ENCODE measurements at regions not wholly inside any gene's neighbourhood (a gene's known extent, or its start where the extent isn't known, plus 50 kb on each side); places are given as distances from the start of the nearest gene placed in this dataset.

GRCh38 chr17:73694491-73694890 lies 50.2 kb upstream of the SDK2 start:
- no peaks in the 10 kb centered on the region for H3K9me3 ChIP-seq (ENCODE audit: control insufficient read depth, insufficient read depth, low read depth, low read length)
- intact Hi-C loops (cut with micrococcal nuclease; ENCODE audit: unreplicated experiment) (no loop called here), in situ Hi-C loops (cut with HindIII; ENCODE audit: low pct_unique_long_range_greater_than_20kb, low sequenced_read_pairs) (no loop called here)
- no peak for TF ChIP-seq TCF7L2 (IDR thresholded peaks at IDR 0.05; ENCODE audit: low read depth, low read length)
- TF ChIP-seq SIN3A (IDR thresholded peaks at IDR 0.05; ENCODE audit: borderline replicate concordance, insufficient read depth, low read depth, low read length): no peak
- TF ChIP-seq, protein P1, sequence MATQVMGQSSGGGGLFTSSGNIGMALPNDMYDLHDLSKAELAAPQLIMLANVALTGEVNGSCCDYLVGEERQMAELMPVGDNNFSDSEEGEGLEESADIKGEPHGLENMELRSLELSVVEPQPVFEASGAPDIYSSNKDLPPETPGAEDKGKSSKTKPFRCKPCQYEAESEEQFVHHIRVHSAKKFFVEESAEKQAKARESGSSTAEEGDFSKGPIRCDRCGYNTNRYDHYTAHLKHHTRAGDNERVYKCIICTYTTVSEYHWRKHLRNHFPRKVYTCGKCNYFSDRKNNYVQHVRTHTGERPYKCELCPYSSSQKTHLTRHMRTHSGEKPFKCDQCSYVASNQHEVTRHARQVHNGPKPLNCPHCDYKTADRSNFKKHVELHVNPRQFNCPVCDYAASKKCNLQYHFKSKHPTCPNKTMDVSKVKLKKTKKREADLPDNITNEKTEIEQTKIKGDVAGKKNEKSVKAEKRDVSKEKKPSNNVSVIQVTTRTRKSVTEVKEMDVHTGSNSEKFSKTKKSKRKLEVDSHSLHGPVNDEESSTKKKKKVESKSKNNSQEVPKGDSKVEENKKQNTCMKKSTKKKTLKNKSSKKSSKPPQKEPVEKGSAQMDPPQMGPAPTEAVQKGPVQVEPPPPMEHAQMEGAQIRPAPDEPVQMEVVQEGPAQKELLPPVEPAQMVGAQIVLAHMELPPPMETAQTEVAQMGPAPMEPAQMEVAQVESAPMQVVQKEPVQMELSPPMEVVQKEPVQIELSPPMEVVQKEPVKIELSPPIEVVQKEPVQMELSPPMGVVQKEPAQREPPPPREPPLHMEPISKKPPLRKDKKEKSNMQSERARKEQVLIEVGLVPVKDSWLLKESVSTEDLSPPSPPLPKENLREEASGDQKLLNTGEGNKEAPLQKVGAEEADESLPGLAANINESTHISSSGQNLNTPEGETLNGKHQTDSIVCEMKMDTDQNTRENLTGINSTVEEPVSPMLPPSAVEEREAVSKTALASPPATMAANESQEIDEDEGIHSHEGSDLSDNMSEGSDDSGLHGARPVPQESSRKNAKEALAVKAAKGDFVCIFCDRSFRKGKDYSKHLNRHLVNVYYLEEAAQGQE (IDR thresholded peaks at IDR 0.05; ENCODE audit: insufficient read depth in 1 of 2, low read depth in 2 of 2, low read length in 1 of 2): no peak
- TF ChIP-seq, protein P2, sequence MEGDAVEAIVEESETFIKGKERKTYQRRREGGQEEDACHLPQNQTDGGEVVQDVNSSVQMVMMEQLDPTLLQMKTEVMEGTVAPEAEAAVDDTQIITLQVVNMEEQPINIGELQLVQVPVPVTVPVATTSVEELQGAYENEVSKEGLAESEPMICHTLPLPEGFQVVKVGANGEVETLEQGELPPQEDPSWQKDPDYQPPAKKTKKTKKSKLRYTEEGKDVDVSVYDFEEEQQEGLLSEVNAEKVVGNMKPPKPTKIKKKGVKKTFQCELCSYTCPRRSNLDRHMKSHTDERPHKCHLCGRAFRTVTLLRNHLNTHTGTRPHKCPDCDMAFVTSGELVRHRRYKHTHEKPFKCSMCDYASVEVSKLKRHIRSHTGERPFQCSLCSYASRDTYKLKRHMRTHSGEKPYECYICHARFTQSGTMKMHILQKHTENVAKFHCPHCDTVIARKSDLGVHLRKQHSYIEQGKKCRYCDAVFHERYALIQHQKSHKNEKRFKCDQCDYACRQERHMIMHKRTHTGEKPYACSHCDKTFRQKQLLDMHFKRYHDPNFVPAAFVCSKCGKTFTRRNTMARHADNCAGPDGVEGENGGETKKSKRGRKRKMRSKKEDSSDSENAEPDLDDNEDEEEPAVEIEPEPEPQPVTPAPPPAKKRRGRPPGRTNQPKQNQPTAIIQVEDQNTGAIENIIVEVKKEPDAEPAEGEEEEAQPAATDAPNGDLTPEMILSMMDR (IDR thresholded peaks at IDR 0.05): no peak
- no peak for TF ChIP-seq POLR2AphosphoS5 (IDR thresholded peaks at IDR 0.05; ENCODE audit: low read depth, low read length)
- peaks cover 3% of the 10 kb centered on the region for H3K27me3 ChIP-seq (ENCODE audit: control insufficient read depth, insufficient read depth, low read length)
- H3K36me3 ChIP-seq (ENCODE audit: control insufficient read depth, insufficient read depth, low read length): no peaks in the 10 kb centered on the region
- no peak overlapping the region for H3K4me3 ChIP-seq (ENCODE audit: low read depth in 2 of 2, low read length in 2 of 2)
- H3K4me1 ChIP-seq (ENCODE audit: control insufficient read depth, insufficient read depth, low read length): no peaks in the 10 kb centered on the region
- no TSS peak for BruUV-seq (replicated peaks)
- H3K27ac ChIP-seq (ENCODE audit: low read length): no peak overlapping the region
- CTCF ChIA-PET: no interaction called here
- POLR2A ChIA-PET: no interaction called here
- no peak for DNase-seq (ENCODE audit: low read depth, low spot score)
- no peak for ATAC-seq

DNA sequence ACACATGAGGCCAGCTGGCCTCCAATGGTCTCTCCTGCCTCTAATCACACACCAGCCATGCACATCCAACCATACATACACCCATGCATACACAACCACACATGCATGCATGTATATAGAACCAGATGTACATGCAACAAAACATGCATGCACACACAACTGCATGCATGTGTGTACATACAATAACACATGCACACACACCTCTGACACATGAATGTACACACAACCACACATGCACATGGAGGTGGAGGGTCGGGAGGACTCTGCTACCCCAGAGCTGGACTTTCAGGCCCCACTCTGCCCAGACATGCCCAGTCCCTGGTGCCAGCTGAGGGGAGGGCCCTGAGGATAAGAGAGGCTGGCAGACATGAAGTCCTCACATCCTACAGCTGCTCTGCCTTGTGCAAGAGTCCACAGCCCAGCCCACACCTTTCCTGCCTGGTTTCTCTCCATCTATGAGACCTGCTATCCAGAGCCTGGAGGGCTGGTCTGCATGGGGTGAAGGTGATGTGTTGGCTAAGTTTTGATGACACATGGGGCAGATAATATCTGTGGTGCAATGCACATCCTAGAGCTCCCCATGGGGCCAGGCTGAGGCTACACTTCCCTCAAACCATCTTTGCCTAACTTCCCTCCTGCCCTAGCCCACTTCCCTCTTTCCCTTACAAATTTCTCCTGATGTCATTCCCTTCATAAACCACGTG lies 50.9 kb upstream of the SDK2 start:
- ATAC-seq: no peak
- no peaks in the 10 kb centered on the region for H3K36me3 ChIP-seq (ENCODE audit: control insufficient read depth, insufficient read depth, low read length)
- peaks cover 3% of the 10 kb centered on the region for H3K27me3 ChIP-seq (ENCODE audit: control insufficient read depth, insufficient read depth, low read length)
- no peak for TF ChIP-seq POLR2AphosphoS5 (IDR thresholded peaks at IDR 0.05; ENCODE audit: low read depth, low read length)
- no peak for TF ChIP-seq TCF7L2 (IDR thresholded peaks at IDR 0.05; ENCODE audit: low read depth, low read length)
- TF ChIP-seq, protein P1 (IDR thresholded peaks at IDR 0.05; ENCODE audit: insufficient read depth in 1 of 2, low read depth in 2 of 2, low read length in 1 of 2): no peak
- TF ChIP-seq, protein P2 (IDR thresholded peaks at IDR 0.05): no peak
- TF ChIP-seq SIN3A (IDR thresholded peaks at IDR 0.05; ENCODE audit: borderline replicate concordance, insufficient read depth, low read depth, low read length): no peak
- BruUV-seq (replicated peaks): no TSS peak
- H3K27ac ChIP-seq (ENCODE audit: low read length): no peak overlapping the region
- H3K4me1 ChIP-seq (ENCODE audit: control insufficient read depth, insufficient read depth, low read length): no peaks in the 10 kb centered on the region
- no peaks in the 10 kb centered on the region for H3K9me3 ChIP-seq (ENCODE audit: control insufficient read depth, insufficient read depth, low read depth, low read length)
- intact Hi-C loops (cut with micrococcal nuclease; ENCODE audit: unreplicated experiment): no loop called here
- DNase-seq (ENCODE audit: low read depth, low spot score): no peak
- POLR2A ChIA-PET: no interaction called here
- H3K4me3 ChIP-seq (ENCODE audit: low read depth in 2 of 2, low read length in 2 of 2): no peak overlapping the region
- in situ Hi-C loops (cut with HindIII; ENCODE audit: low pct_unique_long_range_greater_than_20kb, low sequenced_read_pairs): no loop called here
- CTCF ChIA-PET: no interaction called here

All from Panc1 (cell line).